GM19328 (cell line): ENCODE measurements at regions not wholly inside any gene's neighbourhood (a gene's known extent, or its start where the extent isn't known, plus 50 kb on each side); places are given as distances from the start of the nearest gene placed in this dataset.

ENCODE experiments used
- ATAC-seq: cut with Tn5 transposase; IDR thresholded peaks from one replicate; pipeline ENCODE4 v1.9.1; 2021; ENCODE audit warnings: mild to moderate bottlenecking, moderate library complexity; ENCODE audit not compliant: unreplicated experiment

GRCh38 chr4:19010761-19011160, 989.2 kb upstream of the LCORL start:
- no peak for ATAC-seq

GRCh38 chr4:19009881-19010280, 988.3 kb upstream of the LCORL start:
- no peak for ATAC-seq

- no peak for ATAC-seq
These were observed 983.7 kb upstream of the LCORL start for GRCh38 chr4:19005211-19005610.

- ATAC-seq = no peak
These were observed 980.6 kb upstream of the LCORL start for GRCh38 chr4:19002170-19002569.

- no peak for ATAC-seq
These were observed 978.0 kb upstream of the LCORL start for GRCh38 chr4:18999595-18999994.

- no peak for ATAC-seq
These were observed 959.7 kb upstream of the LCORL start for GRCh38 chr4:18981234-18981615.

GRCh38 chr4:18980516-18981233, 959.1 kb upstream of the LCORL start:
- no peak for ATAC-seq

GRCh38 chr4:18976884-18977283, 955.3 kb upstream of the LCORL start:
- no peak for ATAC-seq

- ATAC-seq = no peak
These were observed 954.6 kb upstream of the LCORL start for GRCh38 chr4:18975916-18976808.

- ATAC-seq = no peak
These were observed 951.7 kb upstream of the LCORL start for GRCh38 chr4:18973296-18973695.

- no peak for ATAC-seq
These were observed 940.3 kb upstream of the LCORL start for GRCh38 chr4:18961879-18962278.

GRCh38 chr4:18961266-18961665, 939.7 kb upstream of the LCORL start:
- ATAC-seq = no peak

- no peak for ATAC-seq
These were observed 936.2 kb upstream of the LCORL start for GRCh38 chr4:18957716-18958115.

- no peak for ATAC-seq
These were observed 933.0 kb upstream of the LCORL start for GRCh38 chr4:18954538-18954937.

GRCh38 chr4:18953613-18954012, 932.1 kb upstream of the LCORL start:
- no peak for ATAC-seq

- no peak for ATAC-seq
These were observed 923.9 kb upstream of the LCORL start for GRCh38 chr4:18945464-18945863.

GRCh38 chr4:18942874-18943273, 921.3 kb upstream of the LCORL start:
- ATAC-seq = no peak

GRCh38 chr4:18938343-18939099, 917.0 kb upstream of the LCORL start:
- no peak for ATAC-seq

- ATAC-seq = no peak
These were observed 916.2 kb upstream of the LCORL start for GRCh38 chr4:18937746-18938145.

GRCh38 chr4:18937080-18937479, 915.5 kb upstream of the LCORL start:
- ATAC-seq = no peak

GRCh38 chr4:18935659-18936345, 914.2 kb upstream of the LCORL start:
- no peak for ATAC-seq
